ENCODE measurements at regions not wholly inside any gene's neighbourhood (a gene's known extent, or its start where the extent isn't known, plus 50 kb on each side); places are given as distances from the start of the nearest gene placed in this dataset.

DNA sequence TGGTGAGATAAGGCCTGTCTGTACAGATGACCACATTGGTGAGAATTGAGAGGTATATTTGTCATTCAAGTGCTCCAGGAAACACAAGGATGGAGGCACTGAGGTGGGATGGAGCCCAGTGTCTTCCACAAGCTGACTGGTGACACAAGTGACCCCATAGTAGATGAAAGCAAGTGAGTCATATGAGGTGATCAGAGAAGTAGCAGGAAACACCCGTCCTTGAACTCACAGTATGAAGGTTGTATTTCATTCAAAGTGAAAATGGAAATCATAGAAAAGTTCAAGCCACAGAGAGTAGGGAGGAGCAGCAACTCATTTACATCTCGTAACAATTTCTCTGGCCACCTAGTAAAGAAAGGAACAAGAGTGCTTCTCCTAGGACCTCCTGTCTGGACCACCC lies 609.8 kb downstream of the HS3ST4 start:
- ChIA-PET POLR2A (no interaction called here), CTCF (no interaction called here)
- Histone ChIP-seq H3K9me3 (ENCODE audit: control insufficient read depth, insufficient read depth, low read length) (peaks cover 6% of the 10 kb centered on the region), H3K27ac (ENCODE audit: low read depth, low read length) (no peak overlapping the region), H3K4me3 (ENCODE audit: low read depth, low read length) (no peak overlapping the region), H3K27me3 (ENCODE audit: control insufficient read depth, insufficient read depth, low read length) (no peaks in the 10 kb centered on the region)
- no peak for TF ChIP-seq CTCF (IDR thresholded peaks at IDR 0.05; ENCODE audit: low read depth, low read length)
- no peak for DNase-seq (ENCODE audit: low read depth, low spot score)

DNA sequence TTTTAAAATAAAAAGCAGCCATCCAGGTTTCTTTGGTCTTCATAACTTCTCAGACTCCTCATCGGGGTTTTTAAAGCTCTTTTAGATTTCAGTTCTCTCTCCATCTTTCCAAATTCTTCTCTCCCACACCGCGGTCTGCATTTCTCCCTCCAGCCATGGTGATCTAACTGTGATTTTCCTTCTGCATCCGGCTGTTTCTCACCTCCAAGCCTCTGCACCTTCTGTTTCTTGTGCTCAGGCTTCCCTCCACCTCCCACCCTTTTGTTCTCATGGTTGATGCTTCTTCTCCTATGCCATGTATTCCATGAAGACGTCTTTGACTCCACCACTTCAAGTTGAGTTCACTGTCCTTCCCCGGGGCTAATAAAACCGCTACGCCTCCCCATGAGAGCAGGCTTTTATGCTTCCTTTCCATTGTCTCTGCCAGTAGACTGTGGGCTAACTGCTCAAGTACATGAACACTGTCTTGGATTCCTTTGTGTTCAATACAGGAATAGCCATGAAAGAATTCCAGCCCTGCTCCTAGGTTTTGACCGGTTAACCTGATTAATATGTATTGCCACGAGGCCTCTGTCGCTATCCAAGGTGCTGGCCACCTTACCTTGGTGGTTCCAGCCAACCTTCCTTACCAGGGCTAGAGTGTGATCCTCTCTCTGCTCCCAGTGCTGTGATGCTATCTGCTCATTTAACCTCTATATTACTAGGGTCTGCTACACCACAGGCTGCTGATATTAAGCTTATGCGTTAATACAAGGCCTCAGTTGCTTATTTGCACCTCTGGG lies 625.1 kb downstream of the HS3ST4 start:
- H3K9me3 ChIP-seq (ENCODE audit: control insufficient read depth, insufficient read depth, low read length), result peaks cover 12% of the 10 kb centered on the region
- ChIA-PET POLR2A (no interaction called here), CTCF (no interaction called here)
- no peak overlapping the region for H3K27ac ChIP-seq (ENCODE audit: low read depth, low read length)
- TF ChIP-seq CTCF (IDR thresholded peaks at IDR 0.05; ENCODE audit: low read depth, low read length), result no peak
- no peak overlapping the region for H3K4me3 ChIP-seq (ENCODE audit: low read depth, low read length)
- H3K27me3 ChIP-seq (ENCODE audit: control insufficient read depth, insufficient read depth, low read length), result no peaks in the 10 kb centered on the region
- no peak for DNase-seq (ENCODE audit: low read depth, low spot score)

DNA sequence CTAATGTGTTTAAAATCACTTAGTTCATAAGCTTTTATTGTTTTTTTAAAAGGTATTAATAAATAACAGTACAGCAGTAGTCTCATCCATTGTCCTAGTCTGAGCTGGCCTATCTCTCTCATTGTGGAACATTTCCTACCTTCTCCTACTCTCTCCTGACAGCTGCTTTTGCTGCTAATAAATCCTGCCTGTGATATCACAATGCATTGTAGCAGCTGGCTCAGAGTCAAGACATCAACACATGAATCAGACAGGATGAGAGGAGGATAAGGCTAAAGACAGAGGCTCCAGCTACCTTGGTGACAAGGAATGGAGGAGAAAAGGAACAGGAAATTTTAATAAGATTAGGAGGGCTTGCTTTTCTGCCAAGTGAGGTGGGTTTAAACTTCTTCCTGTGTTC lies 626.1 kb downstream of the HS3ST4 start:
- TF ChIP-seq CTCF (IDR thresholded peaks at IDR 0.05; ENCODE audit: low read depth, low read length), result no peak
- ChIA-PET POLR2A (no interaction called here), CTCF (no interaction called here)
- Histone ChIP-seq H3K27me3 (ENCODE audit: control insufficient read depth, insufficient read depth, low read length) (no peaks in the 10 kb centered on the region), H3K27ac (ENCODE audit: low read depth, low read length) (no peak overlapping the region), H3K9me3 (ENCODE audit: control insufficient read depth, insufficient read depth, low read length) (peaks cover 12% of the 10 kb centered on the region), H3K4me3 (ENCODE audit: low read depth, low read length) (no peak overlapping the region)
- DNase-seq (ENCODE audit: low read depth, low spot score), result no peak

- Histone ChIP-seq H3K9me3 (ENCODE audit: control insufficient read depth, insufficient read depth, low read length) (peaks cover 8% of the 10 kb centered on the region), H3K4me3 (ENCODE audit: low read depth, low read length) (no peak overlapping the region), H3K27ac (ENCODE audit: low read depth, low read length) (no peak overlapping the region), H3K27me3 (ENCODE audit: control insufficient read depth, insufficient read depth, low read length) (no peaks in the 10 kb centered on the region)
- no peak for TF ChIP-seq CTCF (IDR thresholded peaks at IDR 0.05; ENCODE audit: low read depth, low read length)
- CTCF ChIA-PET, result no interaction called here
- no peak for DNase-seq (ENCODE audit: low read depth, low spot score)
- POLR2A ChIA-PET, result no interaction called here
These were observed 638.9 kb downstream of the HS3ST4 start for GRCh38 chr16:26330654-26331053.

DNA sequence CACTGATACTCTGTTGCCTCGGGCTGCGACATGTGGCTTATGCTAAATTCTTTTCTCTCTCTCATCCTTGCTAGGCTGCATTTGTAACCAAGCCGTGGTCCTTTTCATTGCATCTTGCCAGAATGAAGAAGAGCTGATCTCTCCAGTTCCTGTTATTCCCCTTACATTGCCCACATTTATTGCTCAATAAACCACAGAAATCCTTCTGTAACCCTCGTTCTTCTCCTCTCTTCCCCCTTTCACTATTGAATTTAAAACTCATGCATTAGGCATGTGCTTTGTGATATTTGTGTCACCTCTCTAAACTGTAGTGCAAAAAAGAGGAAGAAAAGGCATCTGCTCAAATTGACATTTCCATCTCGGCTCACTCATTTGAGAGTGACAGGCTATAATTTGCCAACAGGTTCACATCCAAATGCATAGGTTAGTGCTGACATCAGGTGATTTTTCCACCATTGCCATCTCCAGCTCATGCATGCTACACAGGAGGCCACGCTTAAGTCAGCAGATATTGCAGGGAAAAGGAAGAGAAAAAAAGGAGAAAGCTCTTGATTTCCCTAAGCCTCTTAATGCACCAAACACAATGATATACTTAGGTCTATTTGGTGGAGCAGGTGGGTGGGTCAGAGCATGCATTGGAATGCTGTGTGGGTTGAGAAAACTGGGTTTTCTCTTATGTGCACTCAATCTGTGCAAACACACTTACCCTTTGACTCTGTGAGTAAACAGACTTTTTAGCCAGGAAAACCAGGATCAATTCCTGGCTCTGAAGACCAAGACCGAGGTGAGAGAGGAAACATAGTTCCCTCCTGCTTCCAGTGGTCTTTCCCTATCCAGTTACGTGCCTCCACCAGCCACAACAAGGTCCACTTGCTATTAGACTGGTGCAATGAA lies 642.7 kb downstream of the HS3ST4 start:
- ChIA-PET CTCF (no interaction called here), POLR2A (no interaction called here)
- no peak for TF ChIP-seq CTCF (IDR thresholded peaks at IDR 0.05; ENCODE audit: low read depth, low read length)

More for the DNA sequence above, 642.7 kb downstream of the HS3ST4 start:
- Histone ChIP-seq H3K4me3 (ENCODE audit: low read depth, low read length) (no peak overlapping the region), H3K27me3 (ENCODE audit: control insufficient read depth, insufficient read depth, low read length) (no peaks in the 10 kb centered on the region), H3K27ac (ENCODE audit: low read depth, low read length) (no peak overlapping the region), H3K9me3 (ENCODE audit: control insufficient read depth, insufficient read depth, low read length) (peaks cover 4% of the 10 kb centered on the region; the same call in 1 of the 2 replicates)
- no peak for DNase-seq (ENCODE audit: low read depth, low spot score)
